Right atrium auricular region (tissue), 2 donors: ENCODE measurements at regions not wholly inside any gene's neighbourhood (a gene's known extent, or its start where the extent isn't known, plus 50 kb on each side); places are given as distances from the start of the nearest gene placed in this dataset.

Experiments
- DNase-seq: peaks from one replicate; pipeline ENCODE4 v3.0.0-alpha.2; 2019; ENCODE audit warnings: low spot score
- H3K27ac ChIP-seq, 2 donors: fragments of 200-600 bp; sonication (generic); 1 replicate in 1 of 2; 2 replicates in 1 of 2; pipeline ENCODE4 v1.5.1; 2016 to 2019
- H3K27me3 ChIP-seq, 2 donors: fragments of 200-600 bp; sonication (generic); one replicate each; pipeline versions ENCODE4 v1.5.1 to v1.6.0; 2017 to 2019
- H3K36me3 ChIP-seq: fragments of 200-600 bp; sonication (generic); one replicate; pipeline ENCODE4 v1.5.1; 2016
- H3K4me1 ChIP-seq, 2 donors: fragments of 200-600 bp; sonication (generic); one replicate each; pipeline versions ENCODE4 v1.5.1 to v1.6.0; 2017 to 2019
- H3K4me3 ChIP-seq, 2 donors: fragments of 200-600 bp; sonication (generic); 1 replicate in 1 of 2; 2 replicates in 1 of 2; pipeline ENCODE4 v1.5.1; 2017 to 2019; ENCODE audit warnings: mild to moderate bottlenecking in 1 of 2, moderate library complexity in 1 of 2
- H3K9me3 ChIP-seq, 2 donors: fragments of 200-600 bp; sonication (generic); one replicate each; pipeline ENCODE4 v1.5.1; 2019
- TF ChIP-seq, protein P1 (sequence below), 2 donors: fragments of 200-600 bp; sonication (generic); IDR thresholded peaks; one replicate each; pipeline ENCODE4 v1.5.1; 2019; ENCODE audit warnings: antibody characterized with exemption in 2 of 2

DNA sequence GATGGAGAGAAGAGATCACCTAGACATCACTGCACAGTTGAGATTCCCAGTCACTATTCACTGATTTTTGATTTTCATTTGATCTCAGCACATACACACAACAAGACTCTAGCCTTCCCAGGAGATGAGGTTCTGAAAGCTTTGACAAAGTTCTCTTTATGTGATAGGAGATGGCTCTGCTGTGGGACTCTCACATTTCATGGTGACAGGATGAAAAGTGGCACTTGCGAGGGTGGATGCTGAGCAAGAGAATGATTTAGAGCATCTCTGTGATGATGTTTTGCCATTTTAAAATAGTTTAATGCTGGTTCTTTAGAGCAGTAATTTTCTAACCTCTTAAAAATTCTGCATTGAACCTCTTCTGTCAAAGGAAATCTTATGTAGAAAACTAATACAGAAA, 113.3 kb upstream of the CA10 start:
- H3K4me3 ChIP-seq, result no peak overlapping the region
- DNase-seq, result no peak
- no peaks in the 10 kb centered on the region for H3K27me3 ChIP-seq
- TF ChIP-seq, protein P1, sequence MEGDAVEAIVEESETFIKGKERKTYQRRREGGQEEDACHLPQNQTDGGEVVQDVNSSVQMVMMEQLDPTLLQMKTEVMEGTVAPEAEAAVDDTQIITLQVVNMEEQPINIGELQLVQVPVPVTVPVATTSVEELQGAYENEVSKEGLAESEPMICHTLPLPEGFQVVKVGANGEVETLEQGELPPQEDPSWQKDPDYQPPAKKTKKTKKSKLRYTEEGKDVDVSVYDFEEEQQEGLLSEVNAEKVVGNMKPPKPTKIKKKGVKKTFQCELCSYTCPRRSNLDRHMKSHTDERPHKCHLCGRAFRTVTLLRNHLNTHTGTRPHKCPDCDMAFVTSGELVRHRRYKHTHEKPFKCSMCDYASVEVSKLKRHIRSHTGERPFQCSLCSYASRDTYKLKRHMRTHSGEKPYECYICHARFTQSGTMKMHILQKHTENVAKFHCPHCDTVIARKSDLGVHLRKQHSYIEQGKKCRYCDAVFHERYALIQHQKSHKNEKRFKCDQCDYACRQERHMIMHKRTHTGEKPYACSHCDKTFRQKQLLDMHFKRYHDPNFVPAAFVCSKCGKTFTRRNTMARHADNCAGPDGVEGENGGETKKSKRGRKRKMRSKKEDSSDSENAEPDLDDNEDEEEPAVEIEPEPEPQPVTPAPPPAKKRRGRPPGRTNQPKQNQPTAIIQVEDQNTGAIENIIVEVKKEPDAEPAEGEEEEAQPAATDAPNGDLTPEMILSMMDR (IDR thresholded peaks at IDR 0.05), result no peak
- H3K4me1 ChIP-seq, result no peaks in the 10 kb centered on the region
- no peak overlapping the region for H3K27ac ChIP-seq
- no peaks in the 10 kb centered on the region for H3K36me3 ChIP-seq
- H3K9me3 ChIP-seq, result no peaks in the 10 kb centered on the region

DNA sequence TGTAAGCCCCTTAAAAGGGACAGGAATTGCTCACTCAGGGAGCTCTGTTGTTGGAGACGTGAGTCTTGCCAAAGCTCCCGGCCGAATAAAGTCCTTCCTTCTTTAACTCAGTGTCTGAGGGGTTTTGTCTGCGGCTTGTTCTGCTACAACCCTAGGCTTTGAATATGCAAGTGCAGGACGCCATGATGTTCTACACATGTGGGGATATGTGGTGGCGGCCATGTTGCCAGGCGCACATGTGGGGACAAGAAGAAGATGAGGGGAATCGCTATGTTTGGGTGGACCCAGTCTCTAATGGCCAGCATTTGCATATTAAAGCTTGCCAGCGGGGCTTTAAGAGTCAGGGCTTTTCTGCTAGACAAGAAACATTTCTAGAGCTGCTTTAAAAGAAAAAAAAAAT, 96.8 kb upstream of the CA10 start:
- TF ChIP-seq, protein P1 (IDR thresholded peaks at IDR 0.05), result no peak
- no peak for DNase-seq
- Histone ChIP-seq H3K4me1 (no peaks in the 10 kb centered on the region), H3K27ac (no peak overlapping the region), H3K27me3 (no peaks in the 10 kb centered on the region), H3K36me3 (no peaks in the 10 kb centered on the region), H3K9me3 (no peaks in the 10 kb centered on the region), H3K4me3 (no peak overlapping the region)

GRCh38 chr17:52244689-52245088, 86.2 kb upstream of the CA10 start:
- H3K4me1 ChIP-seq, result no peaks in the 10 kb centered on the region
- TF ChIP-seq, protein P1 (IDR thresholded peaks at IDR 0.05), result no peak
- no peaks in the 10 kb centered on the region for H3K9me3 ChIP-seq
- no peak for DNase-seq
- H3K4me3 ChIP-seq, result no peak overlapping the region
- no peaks in the 10 kb centered on the region for H3K36me3 ChIP-seq
- H3K27ac ChIP-seq, result no peak overlapping the region
- H3K27me3 ChIP-seq, result no peaks in the 10 kb centered on the region

- Histone ChIP-seq H3K27me3 (no peaks in the 10 kb centered on the region), H3K9me3 (no peaks in the 10 kb centered on the region), H3K4me1 (no peaks in the 10 kb centered on the region), H3K4me3 (no peak overlapping the region), H3K36me3 (no peaks in the 10 kb centered on the region), H3K27ac (no peak overlapping the region)
- TF ChIP-seq, protein P1 (IDR thresholded peaks at IDR 0.05), result no peak
- DNase-seq, result no peak
These were observed 83.8 kb upstream of the CA10 start for GRCh38 chr17:52242268-52242667.

- no peaks in the 10 kb centered on the region for H3K4me1 ChIP-seq
- H3K4me3 ChIP-seq, result no peak overlapping the region
- no peaks in the 10 kb centered on the region for H3K36me3 ChIP-seq
- H3K27me3 ChIP-seq, result no peaks in the 10 kb centered on the region
- TF ChIP-seq, protein P1 (IDR thresholded peaks at IDR 0.05), result no peak
- H3K9me3 ChIP-seq, result no peaks in the 10 kb centered on the region
- no peak for DNase-seq
- no peak overlapping the region for H3K27ac ChIP-seq
These were observed 78.6 kb upstream of the CA10 start for GRCh38 chr17:52237151-52237550.

GRCh38 chr17:52235516-52235915, 77.0 kb upstream of the CA10 start:
- H3K9me3 ChIP-seq, result no peaks in the 10 kb centered on the region
- H3K27ac ChIP-seq, result no peak overlapping the region
- no peak overlapping the region for H3K4me3 ChIP-seq
- H3K27me3 ChIP-seq, result no peaks in the 10 kb centered on the region
- H3K36me3 ChIP-seq, result no peaks in the 10 kb centered on the region
- TF ChIP-seq, protein P1 (IDR thresholded peaks at IDR 0.05), result no peak
- no peaks in the 10 kb centered on the region for H3K4me1 ChIP-seq
- no peak for DNase-seq
